GM19397 (cell line): ENCODE measurements at regions not wholly inside any gene's neighbourhood (a gene's known extent, or its start where the extent isn't known, plus 50 kb on each side); places are given as distances from the start of the nearest gene placed in this dataset.
A peak's percentile ranks its signal among the peaks of the same experiment; 100 is the strongest.

ENCODE experiments used
- ATAC-seq: cut with Tn5 transposase; IDR thresholded peaks from one replicate; pipeline ENCODE4 v1.9.1; 2021; ENCODE audit warnings: mild to moderate bottlenecking, moderate library complexity; ENCODE audit not compliant: unreplicated experiment

DNA sequence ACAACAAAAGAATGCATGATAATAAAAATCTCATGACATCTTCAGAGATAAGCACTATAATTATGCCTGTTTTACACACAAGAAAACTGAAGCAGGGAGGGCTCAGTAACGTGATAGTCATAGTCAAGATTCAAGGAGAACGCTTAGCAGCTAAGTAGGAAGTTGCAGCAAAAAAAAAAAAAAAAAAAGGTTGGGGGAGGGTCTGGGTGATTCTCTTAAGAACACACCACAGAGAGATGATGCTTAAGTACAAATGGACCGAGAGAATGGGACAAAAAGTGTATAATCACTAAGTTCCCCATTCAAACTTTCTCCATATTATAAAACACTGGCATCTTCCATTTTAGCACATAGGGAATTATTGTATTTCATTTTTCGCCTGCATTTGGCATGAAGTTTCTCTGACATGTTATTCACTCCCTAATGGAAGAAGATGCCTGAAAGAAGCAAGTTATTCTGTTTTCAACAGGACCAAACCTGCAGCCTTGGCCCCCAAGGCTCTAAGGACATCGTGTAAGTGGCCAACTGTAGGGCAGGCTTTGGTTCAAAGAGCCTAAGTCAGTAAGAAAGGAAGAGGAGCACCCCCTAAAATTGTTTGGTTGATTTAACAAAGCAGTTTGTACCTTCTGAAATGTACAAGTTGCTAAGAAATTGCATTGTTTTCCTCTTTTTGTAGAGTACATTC is 142.9 kb upstream of the TMPO start:
- ATAC-seq, result no peak

DNA sequence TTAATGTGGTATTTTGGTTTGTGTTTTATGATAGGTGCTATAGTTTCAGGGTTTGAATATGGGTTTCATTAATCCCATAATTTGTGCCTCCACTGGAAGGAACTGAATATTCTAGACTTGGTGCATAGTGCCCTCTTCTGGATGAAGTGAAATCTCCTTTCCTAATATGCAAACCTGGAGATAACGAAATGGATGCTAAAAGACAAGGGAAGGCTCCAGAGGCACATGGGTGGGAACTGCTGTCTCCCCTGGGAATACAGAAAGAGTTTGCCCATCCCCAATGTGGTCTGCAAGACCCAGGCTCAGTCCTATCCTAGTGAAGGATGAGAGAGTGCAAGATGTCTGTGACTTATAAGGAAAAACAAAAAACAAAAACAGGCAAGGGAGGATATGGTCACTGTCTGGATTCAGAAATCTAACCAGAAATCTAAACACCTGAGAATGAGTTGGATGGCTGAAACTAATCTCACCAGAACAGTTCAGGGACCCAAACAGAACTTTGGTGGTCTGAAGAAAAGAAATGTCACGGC is 142.3 kb upstream of the TMPO start:
- no peak for ATAC-seq

DNA sequence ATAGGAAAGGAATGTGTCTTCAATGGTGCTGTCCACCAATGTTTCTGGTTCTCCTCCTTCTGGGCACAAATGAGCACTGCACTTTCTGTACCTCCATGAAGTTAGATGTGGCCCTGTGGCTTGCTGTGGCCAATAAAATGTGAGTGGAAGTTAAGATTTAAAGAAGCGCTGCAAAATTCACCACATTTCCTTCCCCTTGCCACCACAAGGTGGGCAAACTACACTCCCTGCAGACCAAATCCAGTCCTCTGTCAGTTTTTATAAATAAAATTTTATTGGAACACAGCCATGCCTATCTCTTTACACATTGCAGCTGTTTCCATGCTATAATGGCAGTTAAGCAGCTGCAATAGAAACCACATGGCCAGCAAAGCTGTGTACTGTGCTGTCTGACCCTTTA is 141.4 kb upstream of the TMPO start:
- no peak for ATAC-seq

DNA sequence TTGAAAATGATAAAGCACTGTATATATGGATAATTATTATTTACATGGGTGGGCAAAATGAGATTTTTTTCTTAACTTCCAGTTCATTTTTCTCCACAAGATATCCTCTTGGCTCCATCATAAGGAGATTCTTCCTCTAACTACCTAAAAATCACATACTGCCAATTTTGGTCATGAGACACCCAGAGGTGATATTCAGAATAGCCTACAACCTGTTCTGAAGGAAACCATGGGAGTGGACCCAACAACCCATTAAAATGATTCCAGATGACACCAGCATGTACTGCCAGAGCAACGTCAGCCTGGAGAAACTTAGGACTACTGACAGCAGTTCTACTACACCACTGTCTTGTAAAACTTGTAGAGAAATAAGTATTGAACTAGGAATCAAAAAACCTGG is 136.3 kb upstream of the TMPO start:
- no peak for ATAC-seq

DNA sequence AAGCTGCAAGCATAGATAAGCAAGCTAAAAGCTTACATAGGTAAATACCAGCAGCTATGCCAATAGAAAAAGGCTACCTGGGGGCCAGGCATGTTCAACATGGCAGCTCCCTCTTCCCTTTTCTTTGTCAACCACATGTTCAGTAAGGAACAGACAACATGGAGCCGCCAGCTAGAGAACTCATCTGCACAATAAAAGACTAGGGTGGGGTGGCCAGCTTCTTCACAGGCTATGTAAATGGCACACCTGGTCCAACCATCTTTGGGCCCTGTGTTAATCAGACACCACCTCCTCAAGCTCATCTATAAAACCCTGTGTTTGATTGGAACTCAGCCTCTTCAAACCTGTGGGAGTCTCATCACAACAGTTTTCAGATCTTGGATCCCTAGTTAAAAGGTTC is 129.7 kb upstream of the TMPO start:
- no peak for ATAC-seq

DNA sequence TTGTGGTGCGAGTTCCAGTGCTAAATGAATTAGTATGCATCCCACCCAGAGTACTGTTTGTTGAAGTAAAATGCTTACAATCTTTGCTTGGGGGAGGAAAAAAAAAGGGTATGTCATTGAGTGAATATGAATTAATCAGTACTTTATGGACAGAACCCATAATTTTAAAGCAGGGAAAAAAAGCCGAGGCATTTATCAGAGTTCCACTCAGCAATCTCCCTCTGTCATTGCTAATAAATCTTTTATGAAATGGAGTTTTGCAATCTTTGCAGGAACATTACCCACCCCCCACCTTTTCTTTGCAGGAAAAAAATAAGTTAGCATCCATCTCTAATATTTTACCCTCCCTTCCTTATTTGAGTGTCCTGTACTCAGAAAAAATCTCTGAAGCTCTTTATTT is 127.9 kb upstream of the TMPO start:
- ATAC-seq, result no peak

DNA sequence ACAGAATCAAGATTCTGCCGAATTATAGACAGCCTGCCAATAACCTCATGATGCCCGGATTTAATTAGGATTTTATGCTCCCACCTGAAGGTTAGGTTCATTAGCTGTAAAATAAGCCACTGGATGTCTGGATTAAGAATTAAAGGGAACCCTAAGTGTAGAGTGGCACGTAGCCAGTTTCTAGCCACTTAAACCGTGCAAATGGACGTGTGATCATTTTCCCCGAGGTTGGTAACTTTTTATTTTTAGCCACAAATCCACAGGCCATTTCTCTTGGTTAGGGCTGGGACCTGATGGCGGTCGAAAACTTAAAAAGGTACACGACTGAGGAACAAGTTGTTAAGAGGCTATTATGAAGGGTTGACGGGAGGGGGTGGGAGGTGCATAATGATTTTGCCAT is 127.3 kb upstream of the TMPO start:
- ATAC-seq, result no peak

DNA sequence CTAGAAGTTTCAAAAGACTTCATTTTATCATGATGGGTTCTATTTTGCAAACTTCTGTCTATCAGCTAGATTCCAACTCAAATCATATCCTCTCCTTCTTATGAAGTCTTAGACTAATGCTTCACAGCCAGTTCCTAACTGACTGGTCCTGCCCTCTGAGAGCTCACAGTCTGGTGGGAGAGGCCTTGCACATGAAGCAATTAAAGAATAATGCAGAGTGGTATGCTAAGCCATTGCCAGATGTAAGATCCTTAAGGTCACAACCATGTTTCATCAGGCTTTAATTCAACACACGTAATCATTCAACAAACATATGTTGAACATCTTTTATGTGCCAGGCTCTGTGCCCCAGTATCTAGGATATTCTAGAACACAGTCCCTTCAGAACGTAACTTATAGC is 125.8 kb upstream of the TMPO start:
- ATAC-seq, result no peak

DNA sequence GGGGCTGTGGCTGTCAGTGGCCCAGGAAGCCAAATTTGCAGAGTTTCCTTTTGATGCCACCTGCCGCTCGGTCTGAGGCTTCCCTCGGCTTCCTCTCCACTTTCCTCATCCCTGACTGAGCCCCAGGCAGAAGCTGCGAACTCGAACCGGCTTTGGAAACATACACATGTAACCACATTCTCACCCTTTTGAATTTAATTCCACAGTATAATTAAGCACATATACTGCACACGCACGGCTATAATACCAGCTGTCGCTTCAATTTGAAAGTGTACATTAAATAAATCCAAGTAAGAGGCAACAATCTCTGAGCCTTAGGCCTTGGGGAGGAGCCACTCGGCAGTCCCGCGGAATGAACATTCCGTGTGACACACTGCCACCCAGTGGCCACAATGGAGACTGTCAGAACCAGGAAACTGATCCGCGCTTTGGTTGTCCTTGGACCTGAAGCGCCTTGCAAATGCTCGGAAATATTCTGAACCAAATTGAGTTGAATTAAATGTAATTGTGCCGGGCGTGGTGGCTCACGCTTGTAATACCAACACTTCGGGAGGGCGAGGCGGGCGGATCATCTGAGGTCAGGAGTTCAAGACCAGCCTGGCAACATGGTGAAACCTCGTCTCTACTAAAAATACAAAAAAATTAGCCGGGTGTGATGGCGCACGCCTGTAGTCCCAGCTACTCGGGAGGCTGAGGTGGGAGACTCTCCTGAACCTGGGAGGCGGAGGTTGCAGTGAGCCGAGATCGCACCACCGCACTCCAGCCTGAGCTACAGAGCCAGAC is 117.9 kb upstream of the TMPO start:
- peak; percentile 80 for ATAC-seq

DNA sequence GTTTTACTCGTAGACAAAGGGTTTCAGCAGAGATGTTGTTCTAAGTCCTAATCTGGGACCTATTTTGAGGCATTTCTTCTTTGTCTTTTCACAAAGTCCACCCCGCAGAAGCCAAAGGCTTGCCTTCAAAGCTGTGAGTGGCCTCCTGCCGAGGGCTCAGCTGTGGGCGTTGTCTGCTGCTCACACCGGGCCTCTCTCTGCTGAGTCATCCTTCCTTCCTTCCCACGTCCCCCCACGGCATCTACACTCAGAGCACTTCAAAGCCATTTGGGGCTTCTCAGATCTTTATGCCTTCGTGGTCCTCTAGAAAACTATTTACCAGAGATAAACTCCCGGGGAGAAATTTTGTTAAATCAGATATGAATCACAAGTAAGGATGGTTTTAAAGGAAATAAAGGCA is 115.9 kb upstream of the TMPO start:
- ATAC-seq, result no peak

DNA sequence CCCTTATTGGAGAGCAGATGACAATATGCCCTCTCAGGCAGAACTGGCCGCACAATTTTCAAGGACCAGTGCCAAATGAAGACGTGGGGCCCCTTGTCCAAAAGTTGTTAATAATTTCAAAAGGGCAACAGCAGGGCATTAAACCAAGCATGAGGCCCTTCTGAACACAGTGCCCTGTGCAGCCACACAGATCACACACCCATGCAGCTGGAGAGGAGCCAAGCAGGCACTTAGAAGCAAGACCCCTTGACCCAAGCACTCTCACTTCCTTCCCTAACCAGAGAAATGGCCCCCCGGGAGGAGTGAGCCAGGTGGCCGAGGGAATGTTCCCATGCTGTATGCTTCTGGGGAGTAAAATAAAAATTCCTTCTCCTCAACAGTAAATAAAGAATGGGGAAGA is 114.0 kb upstream of the TMPO start:
- peak; percentile 37 for ATAC-seq

DNA sequence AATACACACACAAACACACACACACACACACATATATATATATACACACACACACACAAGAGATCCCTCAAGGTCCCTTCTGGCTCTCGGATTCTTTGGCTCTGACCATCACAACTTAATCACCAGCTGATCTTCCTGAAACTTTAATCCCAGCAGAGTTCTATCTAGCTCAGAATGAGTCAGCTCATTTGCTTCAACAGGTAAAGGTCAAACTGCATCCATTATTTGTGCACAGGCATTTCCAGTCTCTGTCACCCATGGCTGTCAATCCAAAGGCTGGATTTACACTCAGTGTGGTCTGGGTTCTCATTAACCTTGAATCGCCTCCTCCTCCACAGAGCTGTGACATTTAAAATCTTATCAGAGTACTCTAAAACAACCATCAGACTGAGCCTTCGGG is 113.3 kb upstream of the TMPO start:
- no peak for ATAC-seq

DNA sequence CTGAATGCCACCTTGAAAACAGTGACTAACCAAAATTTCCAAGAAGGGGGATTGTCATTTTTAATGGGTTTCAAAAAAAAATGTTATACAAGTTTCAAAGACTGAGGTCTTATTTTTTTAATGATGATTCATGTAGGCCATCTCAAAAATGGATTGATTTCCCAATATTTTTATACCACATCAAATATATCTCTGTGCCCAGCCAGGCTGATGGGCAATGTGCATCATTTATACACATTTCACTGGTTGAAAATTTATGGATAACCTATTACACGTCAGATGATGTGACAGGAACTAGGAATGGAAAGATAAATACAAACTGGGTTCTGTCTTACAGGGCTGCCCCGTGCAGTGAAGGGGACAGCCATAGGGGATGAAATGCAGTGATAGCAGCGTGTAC is 112.7 kb upstream of the TMPO start:
- no peak for ATAC-seq

DNA sequence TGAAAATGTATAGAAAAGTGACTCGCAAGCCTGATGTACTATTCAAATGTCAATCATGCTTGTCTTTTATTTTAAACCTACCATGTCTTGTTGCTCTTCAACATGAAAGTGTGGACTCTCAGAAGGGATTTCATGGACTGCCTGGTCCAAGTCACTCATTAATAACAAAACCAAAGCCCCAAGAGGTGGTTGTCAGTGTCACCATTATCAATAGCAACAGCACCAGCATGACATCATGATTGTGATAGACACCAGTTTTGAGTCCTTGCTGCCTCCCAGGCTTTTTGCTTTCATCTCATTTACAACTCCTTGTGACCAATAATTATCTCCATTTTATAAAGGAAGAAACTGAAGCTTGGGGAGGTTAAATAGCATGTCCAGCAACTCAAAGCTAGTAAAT is 112.0 kb upstream of the TMPO start:
- no peak for ATAC-seq

DNA sequence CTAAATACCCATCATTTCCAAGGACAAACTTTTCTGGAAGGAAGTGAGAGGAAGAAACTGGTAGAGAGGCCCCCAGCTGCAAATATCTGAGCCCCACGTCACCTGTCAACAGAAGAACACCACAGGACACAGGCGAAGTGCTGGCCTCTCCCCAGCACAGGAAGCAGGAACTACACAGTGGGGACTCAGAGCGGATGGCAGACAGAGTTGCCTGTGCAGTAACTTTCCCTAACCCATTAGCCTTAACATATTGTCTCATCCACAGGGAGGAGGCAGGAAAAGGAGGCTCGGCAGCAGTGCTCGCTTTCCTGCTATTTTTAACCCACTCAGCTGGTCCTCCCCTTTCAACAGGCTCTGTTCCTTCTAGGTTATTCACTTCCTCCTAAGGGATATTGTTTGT is 111.5 kb upstream of the TMPO start:
- no peak for ATAC-seq

DNA sequence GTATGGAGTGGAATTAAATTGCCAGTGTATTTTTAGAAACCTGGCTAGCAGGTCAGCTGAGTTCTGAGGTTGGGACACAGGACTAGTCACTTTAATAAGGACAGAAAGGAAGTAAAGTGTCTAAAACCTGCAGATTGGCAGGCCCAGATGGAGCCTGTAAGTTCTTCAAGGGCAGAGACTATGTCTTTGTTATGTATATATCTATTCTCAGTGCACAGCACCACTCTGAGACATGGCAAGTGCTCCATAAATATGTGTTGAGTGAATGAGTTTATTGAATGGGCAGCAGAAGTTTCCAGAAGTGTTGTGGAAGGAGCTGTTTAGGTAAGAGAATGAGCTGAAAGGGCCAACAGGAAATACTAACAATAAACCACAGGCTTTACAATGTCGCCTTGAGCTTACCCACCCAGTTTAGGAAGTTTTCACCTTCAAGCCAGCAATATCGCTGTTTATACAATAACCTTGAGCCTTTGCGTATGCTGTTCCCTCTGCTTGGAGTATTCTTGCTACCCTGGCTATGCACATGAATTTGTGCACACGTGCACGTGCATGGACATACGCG is 109.5 kb upstream of the TMPO start:
- ATAC-seq, result no peak

DNA sequence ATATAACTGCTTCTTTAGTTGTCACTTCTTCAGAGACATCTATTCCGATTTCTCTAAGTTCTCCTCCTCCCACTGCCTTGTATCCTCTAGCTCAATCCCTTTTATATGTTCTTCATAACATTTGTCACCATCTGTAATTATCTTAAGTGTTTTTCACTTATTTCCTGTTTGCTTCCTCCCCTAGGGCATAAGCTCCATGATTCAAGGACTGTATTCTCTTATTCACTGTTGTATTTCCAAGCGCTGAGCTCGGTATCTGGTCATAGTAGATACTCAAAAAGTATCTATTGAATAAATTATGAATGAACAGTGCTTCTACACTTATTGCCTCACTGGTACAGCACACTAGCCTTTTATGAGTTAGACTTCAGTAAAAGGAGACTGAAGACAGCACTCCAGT is 109.0 kb upstream of the TMPO start:
- ATAC-seq, result no peak

DNA sequence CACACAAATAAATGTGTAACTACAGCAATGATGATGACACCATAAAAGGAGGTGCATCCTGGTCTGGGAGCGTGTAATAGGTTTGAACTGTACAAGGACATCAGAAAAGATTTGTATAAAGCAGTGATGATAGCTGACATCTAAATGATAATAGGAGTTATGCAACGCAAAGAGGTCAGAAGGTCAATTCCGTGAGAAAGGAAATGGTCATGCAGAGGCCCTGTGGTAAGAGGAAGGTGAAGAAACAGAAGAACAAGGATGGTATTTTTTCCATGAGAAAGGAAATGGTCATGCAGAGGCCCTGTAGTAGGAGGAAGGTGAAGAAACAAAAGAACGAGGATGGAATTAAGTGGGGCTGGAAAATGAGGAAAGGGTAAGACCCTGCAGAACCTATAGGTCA is 106.7 kb upstream of the TMPO start:
- no peak for ATAC-seq

DNA sequence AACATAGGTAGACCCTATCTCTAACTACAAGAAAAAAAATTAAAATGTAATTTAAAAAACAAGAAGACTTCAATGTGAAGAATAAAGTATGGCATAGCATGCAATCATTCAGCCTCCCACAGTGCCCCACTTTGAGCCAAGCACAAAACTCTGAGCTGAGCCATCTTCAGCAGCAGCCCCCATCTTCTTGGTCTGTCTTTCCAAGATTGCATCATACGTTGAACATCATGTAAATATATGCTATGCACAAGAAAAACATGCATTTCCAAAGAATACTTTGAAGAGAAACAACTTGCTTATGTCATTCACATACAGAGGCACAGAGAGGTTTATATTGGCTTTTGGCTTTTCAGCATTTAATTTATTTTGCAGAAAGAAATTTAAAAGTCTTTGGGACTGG is 105.8 kb upstream of the TMPO start:
- ATAC-seq, result no peak

DNA sequence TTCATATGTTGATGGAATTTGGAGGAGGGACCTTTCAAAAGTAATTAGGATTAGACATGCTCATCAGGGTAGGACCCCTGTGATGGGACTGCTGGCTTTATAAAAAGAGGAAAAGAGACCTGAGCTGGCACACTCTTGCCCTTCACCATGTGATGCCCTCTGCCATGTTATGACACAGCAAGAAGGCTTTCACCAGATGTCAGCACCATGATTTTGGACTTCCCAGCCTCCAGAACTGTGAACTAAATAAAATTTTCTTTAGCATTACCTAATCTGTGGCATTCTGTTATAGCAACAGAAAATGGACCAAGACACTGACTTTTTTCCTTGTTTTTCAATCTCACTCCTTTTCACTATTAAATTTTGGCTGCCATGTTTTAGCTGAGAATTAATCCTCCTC is 105.0 kb upstream of the TMPO start:
- no peak for ATAC-seq

DNA sequence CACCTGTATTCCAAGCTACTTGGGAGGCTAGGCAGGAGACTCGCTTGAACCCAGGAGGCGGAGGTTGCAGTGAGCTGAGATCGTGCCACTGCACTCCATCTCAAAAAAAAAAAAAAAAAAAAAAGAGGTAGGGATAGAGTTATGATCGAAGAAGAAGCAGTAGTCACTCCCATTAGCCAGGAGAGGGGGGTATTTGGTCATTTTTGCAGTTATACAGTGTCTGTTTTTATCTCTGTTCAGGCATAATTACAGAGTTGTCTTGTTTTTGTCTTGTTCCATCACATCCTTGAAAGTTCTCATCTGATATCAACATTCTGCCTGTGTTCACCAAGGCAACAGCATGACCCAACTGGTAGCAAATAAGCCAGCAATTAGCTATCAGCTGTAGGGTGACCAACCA is 98.5 kb upstream of the TMPO start:
- no peak for ATAC-seq

DNA sequence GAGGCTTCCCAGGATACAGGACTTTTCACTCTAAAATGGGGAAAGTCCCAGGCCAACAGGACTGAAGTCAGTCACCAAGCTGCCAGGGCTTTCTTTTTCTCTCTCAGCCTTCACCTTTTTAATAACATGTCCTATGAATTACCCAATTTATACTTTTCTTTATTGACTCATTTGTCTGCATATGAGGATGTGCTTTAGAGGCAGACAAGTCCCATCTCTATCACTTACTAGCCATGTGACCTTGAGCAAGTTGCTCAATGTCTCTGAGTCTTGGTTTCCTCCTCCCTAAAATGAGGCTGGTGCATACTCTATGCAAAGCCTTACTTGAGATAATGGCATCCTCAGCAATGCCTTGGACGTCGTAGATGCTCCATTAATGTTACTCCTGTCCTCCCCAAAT is 98.1 kb upstream of the TMPO start:
- no peak for ATAC-seq
